H1 (cell line): ENCODE measurements at regions not wholly inside any gene's neighbourhood (a gene's known extent, or its start where the extent isn't known, plus 50 kb on each side); places are given as distances from the start of the nearest gene placed in this dataset.

ENCODE experiments used
- CTCF ChIA-PET: fragments of 300-600 bp; sonication (Branson Sonifier 250); formaldehyde crosslinking; loops from one replicate; lab custom pipeline; 2021; ENCODE audit not compliant: partially characterized antibody; lab: Charles Lee
- POLR2A ChIA-PET: fragments of 300-600 bp; sonication (Branson Sonifier 250); formaldehyde crosslinking; loops from one replicate; lab custom pipeline; 2021; ENCODE audit warnings: inconsistent platforms; ENCODE audit not compliant: partially characterized antibody; lab: Charles Lee
- DNase-seq, 2 experiments: peaks; one replicate each; pipeline versions ENCODE4 v3.0.0 to v3.0.0-alpha.2; 2010 to 2022; ENCODE audit warnings: low spot score in 2 of 2, low read depth in 1 of 2, mixed read lengths in 1 of 2
- FAIRE-seq: peaks from 2 replicates; lab custom pipeline; 2011; peaks lifted over from hg19 to GRCh38; lab: Jason Lieb, UNC
- H2AFZ ChIP-seq: 2 replicates; pipeline ENCODE4 v1.8.1; 2012; ENCODE audit warnings: low read length, inconsistent platforms
- H2AK5ac ChIP-seq: 2 replicates; pipeline ENCODE4 v1.6.1; 2013; ENCODE audit warnings: low read depth, low read length
- H2BK120ac ChIP-seq: replicated peaks from 2 replicates; pipeline ENCODE3; 2013; ENCODE audit warnings: low read depth, low read length, inconsistent platforms
- H2BK12ac ChIP-seq: 2 replicates; pipeline ENCODE4 v1.6.1; 2013; ENCODE audit warnings: low read depth, low read length
- H2BK15ac ChIP-seq: 2 replicates; pipeline ENCODE4 v1.6.1; 2013; ENCODE audit warnings: low read length
- H2BK20ac ChIP-seq: 2 replicates; pipeline ENCODE4 v1.6.1; 2013; ENCODE audit warnings: low read length
- H2BK5ac ChIP-seq: 2 replicates; pipeline ENCODE4 v1.6.1; 2013; ENCODE audit warnings: low read depth, low read length
- H3K14ac ChIP-seq: 2 replicates; pipeline ENCODE4 v1.6.1; 2013; ENCODE audit warnings: inconsistent platforms; ENCODE audit not compliant: insufficient read length
- H3K18ac ChIP-seq: 2 replicates; pipeline ENCODE4 v1.6.1; 2013; ENCODE audit warnings: low read length; ENCODE audit errors: extremely low read depth
- H3K23ac ChIP-seq: 2 replicates; pipeline ENCODE4 v1.6.1; 2013; ENCODE audit warnings: inconsistent platforms; ENCODE audit not compliant: insufficient read length
- H3K23me2 ChIP-seq: 2 replicates; pipeline ENCODE4 v1.6.1; 2013; ENCODE audit warnings: low read depth, low read length
- H3K27ac ChIP-seq: 2 replicates; pipeline ENCODE4 v1.6.1; 2011; ENCODE audit warnings: low read depth, low read length, inconsistent platforms
- H3K27me3 ChIP-seq, 4 experiments: replicated peaks in 1 of 4; 1 replicate in 1 of 4; 2 replicates in 3 of 4; pipeline versions ENCODE4 v1.6.1 to v1.8.1; 2011 to 2013; ENCODE audit warnings: low read length in 3 of 4, mild to moderate bottlenecking in 3 of 4, inconsistent platforms in 2 of 4, mixed read lengths in 2 of 4, moderate library complexity in 1 of 4; ENCODE audit not compliant: control insufficient read depth in 3 of 4, insufficient read depth in 3 of 4; ENCODE audit errors: extremely low read depth in 1 of 4
- H3K36me3 ChIP-seq, 4 experiments: 2 replicates each; pipeline versions ENCODE4 v1.6.1 to v1.8.1; 2011 to 2013; ENCODE audit warnings: mild to moderate bottlenecking in 4 of 4, low read length in 3 of 4, moderate library complexity in 2 of 4, control low read depth in 1 of 4, inconsistent platforms in 1 of 4; ENCODE audit not compliant: insufficient read depth in 4 of 4, control insufficient read depth in 2 of 4
- H3K4ac ChIP-seq: replicated peaks from 2 replicates; pipeline ENCODE3; 2013; ENCODE audit warnings: low read length, low read depth, mixed read lengths, inconsistent platforms; ENCODE audit not compliant: insufficient read length
- H3K4me1 ChIP-seq, 4 experiments: replicated peaks in 1 of 4; 1 replicate in 1 of 4; 2 replicates in 3 of 4; pipeline versions ENCODE4 v1.6.1 to v1.8.1; 2011 to 2013; ENCODE audit warnings: low read length in 3 of 4, inconsistent platforms in 2 of 4, mixed read lengths in 1 of 4; ENCODE audit not compliant: insufficient read depth in 4 of 4, control insufficient read depth in 3 of 4
- H3K4me2 ChIP-seq, 2 experiments: 2 replicates each; pipeline versions ENCODE4 v1.6.1 to v1.8.1; 2011 to 2013; ENCODE audit warnings: low read depth in 2 of 2, low read length in 2 of 2, control low read depth in 1 of 2, inconsistent platforms in 1 of 2, mild to moderate bottlenecking in 1 of 2; ENCODE audit not compliant: insufficient read depth in 1 of 2
- H3K4me3 ChIP-seq, 4 experiments: fragments of 200-600, 300-600 bp in 1 of 4; sonication (generic), shearing (Covaris generic), sonication (Bioruptor Twin) in 1 of 4; 2 replicates each; pipeline versions ENCODE4 v1.5.1 to v1.8.1; 2011 to 2016; ENCODE audit warnings: low read length in 4 of 4, low read depth in 3 of 4, control low read depth in 2 of 4, inconsistent platforms in 2 of 4, mild to moderate bottlenecking in 2 of 4, mixed read lengths in 1 of 4, moderate library complexity in 1 of 4; ENCODE audit not compliant: insufficient read depth in 2 of 4; ENCODE audit errors: extremely low read depth in 1 of 4
- H3K56ac ChIP-seq: replicated peaks from 2 replicates; pipeline ENCODE3; 2013; ENCODE audit warnings: low read depth, mild to moderate bottlenecking, mixed read lengths, low read length, inconsistent platforms; ENCODE audit not compliant: insufficient read length
- H3K79me1 ChIP-seq: 2 replicates; pipeline ENCODE4 v1.6.1; 2013; ENCODE audit warnings: low read depth, low read length, control low read depth
- H3K79me2 ChIP-seq, 2 experiments: 2 replicates each; pipeline versions ENCODE4 v1.6.1 to v1.8.1; 2012 to 2013; ENCODE audit warnings: low read length in 2 of 2, mild to moderate bottlenecking in 2 of 2, inconsistent platforms in 1 of 2; ENCODE audit not compliant: insufficient read depth in 2 of 2, control insufficient read depth in 1 of 2
- H3K9ac ChIP-seq, 4 experiments: replicated peaks in 1 of 4; 1 replicate in 1 of 4; 2 replicates in 3 of 4; pipeline versions ENCODE4 v1.6.1 to v1.8.1; 2011 to 2013; ENCODE audit warnings: low read depth in 3 of 4, low read length in 3 of 4, control low read depth in 2 of 4, mild to moderate bottlenecking in 2 of 4, moderate library complexity in 2 of 4, inconsistent platforms in 1 of 4; ENCODE audit errors: extremely low read depth in 1 of 4
- H3K9me3 ChIP-seq, 2 experiments: 2 replicates each; pipeline versions ENCODE4 v1.6.1 to v1.8.1; 2012 to 2013; ENCODE audit warnings: mild to moderate bottlenecking in 2 of 2, moderate library complexity in 2 of 2, control low read depth in 1 of 2, inconsistent platforms in 1 of 2, low read depth in 1 of 2, low read length in 1 of 2, mixed read lengths in 1 of 2; ENCODE audit not compliant: insufficient read depth in 2 of 2
- H4K20me1 ChIP-seq, 2 experiments: replicated peaks in 1 of 2; 2 replicates each; pipeline versions ENCODE3 to v1.8.1; 2011 to 2013; ENCODE audit warnings: inconsistent platforms in 2 of 2, low read length in 2 of 2, mild to moderate bottlenecking in 1 of 2; ENCODE audit not compliant: insufficient read depth in 2 of 2, control insufficient read depth in 1 of 2
- H4K5ac ChIP-seq: 2 replicates; pipeline ENCODE4 v1.6.1; 2013; ENCODE audit warnings: low read length, low read depth, mixed read lengths, inconsistent platforms; ENCODE audit not compliant: insufficient read length
- H4K8ac ChIP-seq: 2 replicates; pipeline ENCODE4 v1.8.0; 2013; ENCODE audit warnings: mild to moderate bottlenecking, moderate library complexity, low read length, inconsistent platforms; ENCODE audit not compliant: insufficient read depth; ENCODE audit errors: extremely low read depth
- H4K91ac ChIP-seq: replicated peaks from 2 replicates; pipeline ENCODE3; 2013; ENCODE audit warnings: low read length, mixed read lengths, inconsistent platforms; ENCODE audit not compliant: insufficient read length
- BCL11A ChIP-seq, 2 experiments: IDR thresholded peaks; one replicate each; pipeline ENCODE4 v1.6.1; 2011; ENCODE audit warnings: low read depth in 2 of 2, low read length in 2 of 2, mild to moderate bottlenecking in 2 of 2
- CHD1 ChIP-seq: IDR thresholded peaks from 2 replicates; pipeline ENCODE4 v1.6.1; 2012; ENCODE audit warnings: low read depth, low read length, improper control_type of control experiment
- FOSL1 ChIP-seq: IDR thresholded peaks from 2 replicates; pipeline ENCODE4 v1.6.1; 2011; ENCODE audit warnings: mild to moderate bottlenecking, low read depth, low read length, moderate library complexity; ENCODE audit not compliant: insufficient read depth
- KDM5A ChIP-seq: fragments of 200-600 bp; IDR thresholded peaks from 2 replicates; pipeline ENCODE4 v1.7.1; 2012; ENCODE audit warnings: mild to moderate bottlenecking, low read length, inconsistent platforms, mixed read lengths
- PHF8 ChIP-seq: fragments of 200-600 bp; sonication (generic); conservative IDR thresholded peaks from 2 replicates; pipeline ENCODE4 v1.7.1; 2012; ENCODE audit warnings: low read depth, mild to moderate bottlenecking, inconsistent platforms, low read length, moderate library complexity
- POU5F1 ChIP-seq: IDR thresholded peaks from 2 replicates; pipeline ENCODE4 v1.6.1; 2011; ENCODE audit warnings: low read depth, mild to moderate bottlenecking, low read length, moderate library complexity
- RBBP5 ChIP-seq: IDR thresholded peaks from 2 replicates; pipeline ENCODE4 v1.7.1; 2012; ENCODE audit warnings: low read depth, mild to moderate bottlenecking, inconsistent platforms, low read length, moderate library complexity, borderline replicate concordance
- RNF2 ChIP-seq: fragments of 200-900, 300-1000 bp; sonication (generic); IDR thresholded peaks from 2 replicates; pipeline ENCODE4 v1.7.1; 2016; ENCODE audit warnings: borderline replicate concordance, low read depth, mild to moderate bottlenecking, antibody characterized with exemption, low read length; ENCODE audit not compliant: poor library complexity, severe bottlenecking; ENCODE audit errors: missing control alignments
- SIX5 ChIP-seq: IDR thresholded peaks from 2 replicates; pipeline ENCODE4 v1.6.1; 2011; ENCODE audit warnings: mild to moderate bottlenecking, low read depth, low read length
- WGBS, 2 experiments: shearing (Covaris generic) in 1 of 2; methylation state at CpG; one replicate each; pipeline versions ENCODE4 v1.1.6 to v1.1.7; 2013 to 2015; ENCODE audit warnings: low lambda C conversion rate in 2 of 2, mixed read lengths in 2 of 2, inconsistent platforms in 1 of 2, low coverage in 1 of 2, missing lambda C conversion rate in 1 of 2; ENCODE audit not compliant: insufficient replicate concordance in 2 of 2, insufficient coverage in 1 of 2, insufficient read length in 1 of 2; ENCODE audit errors: extremely low coverage in 1 of 2, missing lambda C conversion rate in 1 of 2; 5-methylcytosine and 5-hydroxymethylcytosine counted together
- TF ChIP-seq, protein P1 (sequence below): IDR thresholded peaks from 2 replicates; pipeline ENCODE4 v1.6.1; 2011; ENCODE audit warnings: low read depth, mild to moderate bottlenecking, low read length; ENCODE audit not compliant: insufficient read depth

DNA sequence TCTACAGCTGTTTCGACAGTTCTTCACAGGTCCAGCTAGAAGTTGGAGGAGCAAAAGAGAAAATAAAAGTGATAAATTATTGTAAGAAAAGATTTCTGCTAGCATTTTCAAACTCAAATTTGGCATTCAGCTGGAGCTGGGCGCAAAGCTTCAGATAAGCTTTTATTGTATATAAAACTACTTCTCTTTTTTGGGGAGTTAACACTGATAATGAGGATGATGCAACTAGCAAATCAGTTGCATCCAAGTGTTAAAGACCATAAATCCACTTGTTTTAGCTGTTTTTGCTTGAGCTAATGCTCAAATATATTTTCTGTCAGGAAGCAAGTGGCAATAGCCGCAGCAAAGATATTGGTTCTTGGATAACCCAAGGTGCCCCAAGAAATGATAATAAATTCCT, 127.1 kb upstream of the PKN2 start:
- WGBS, 2 experiments: 90% methylated on average over 3 of the region's 3 CpGs; no CpG with 5 or more reads in 1 of the 2 experiments
- H4K8ac ChIP-seq: no peak overlapping the region
- ChIA-PET POLR2A (no interaction called here), CTCF (interaction anchor here (1.7 kb wide), 1 partner anchor 23 kb away, joined by 3 read pairs; no protein-coding TSS in a partner anchor)
- no peak overlapping the region for H3K4me3 ChIP-seq
- H2BK5ac ChIP-seq: no peak overlapping the region
- no peaks in the 10 kb centered on the region for H4K20me1 ChIP-seq
- H3K14ac ChIP-seq: no peak overlapping the region
- no peaks in the 10 kb centered on the region for H3K36me3 ChIP-seq
- H3K79me1 ChIP-seq: no peaks in the 10 kb centered on the region
- no peak overlapping the region for H3K4me2 ChIP-seq
- no peak overlapping the region for H2BK120ac ChIP-seq
- H2AK5ac ChIP-seq: no peak overlapping the region
- no peak overlapping the region for H3K18ac ChIP-seq
- 0 out of 2 replicates have a peak overlapping the region, but pooled peaks have one; percentile 11 for H2AFZ ChIP-seq
- no peaks in the 10 kb centered on the region for H3K4me1 ChIP-seq
- H2BK12ac ChIP-seq: no peak overlapping the region
- TF ChIP-seq CHD1: no peak
- TF ChIP-seq KDM5A: no peak
- TF ChIP-seq RBBP5: no peak
- TF ChIP-seq SIX5: no peak
- no peak for TF ChIP-seq RNF2
- TF ChIP-seq, protein P1, sequence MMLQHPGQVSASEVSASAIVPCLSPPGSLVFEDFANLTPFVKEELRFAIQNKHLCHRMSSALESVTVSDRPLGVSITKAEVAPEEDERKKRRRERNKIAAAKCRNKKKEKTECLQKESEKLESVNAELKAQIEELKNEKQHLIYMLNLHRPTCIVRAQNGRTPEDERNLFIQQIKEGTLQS: no peak
- no peak for TF ChIP-seq PHF8
- no peak for TF ChIP-seq POU5F1
- TF ChIP-seq BCL11A (IDR thresholded peaks at IDR 0.05; ENCODE audit: low read depth in 2 of 2, low read length in 2 of 2): no peak
- no peak for TF ChIP-seq FOSL1
- H3K9me3 ChIP-seq: no peaks in the 10 kb centered on the region
- no peak overlapping the region for H3K4ac ChIP-seq
- no peak overlapping the region for H2BK15ac ChIP-seq
- H4K5ac ChIP-seq: no peak overlapping the region
- no peak overlapping the region for H3K9ac ChIP-seq
- DNase-seq (no peak), FAIRE-seq (no peak)
- no peaks in the 10 kb centered on the region for H3K79me2 ChIP-seq
- no peak overlapping the region for H4K91ac ChIP-seq
- no peak overlapping the region for H3K27ac ChIP-seq
- H3K27me3 ChIP-seq: no peaks in the 10 kb centered on the region
- no peak overlapping the region for H2BK20ac ChIP-seq
- H3K56ac ChIP-seq: no peak overlapping the region
- no peaks in the 10 kb centered on the region; the same call in 1 of the 2 replicates for H3K23me2 ChIP-seq
- no peak overlapping the region for H3K23ac ChIP-seq
